ENCODE measurements at regions not wholly inside any gene's neighbourhood (a gene's known extent, or its start where the extent isn't known, plus 50 kb on each side); places are given as distances from the start of the nearest gene placed in this dataset.

GRCh38 chr22:27482402-27482801 is 319.2 kb downstream of the MN1 start:
- intact Hi-C loops (cut with DNase I) = no loop called here
- Histone ChIP-seq H3K27ac (no peak overlapping the region), H3K36me3 (no peaks in the 10 kb centered on the region), H3K9me3 (no peaks in the 10 kb centered on the region), H3K27me3 (no peaks in the 10 kb centered on the region), H3K4me1 (no peaks in the 10 kb centered on the region), H3K4me3 (no peak overlapping the region)
- TF ChIP-seq CTCF (IDR thresholded peaks at IDR 0.05) (no peak), POLR2AphosphoS5 (IDR thresholded peaks at IDR 0.05; ENCODE audit: insufficient read depth in 1 of 2, low read depth in 1 of 2) (no peak), POLR2A (IDR thresholded peaks at IDR 0.05) (no peak)
- DNase-seq (ENCODE audit: extremely low spot score in 2 of 2) = no peak

DNA sequence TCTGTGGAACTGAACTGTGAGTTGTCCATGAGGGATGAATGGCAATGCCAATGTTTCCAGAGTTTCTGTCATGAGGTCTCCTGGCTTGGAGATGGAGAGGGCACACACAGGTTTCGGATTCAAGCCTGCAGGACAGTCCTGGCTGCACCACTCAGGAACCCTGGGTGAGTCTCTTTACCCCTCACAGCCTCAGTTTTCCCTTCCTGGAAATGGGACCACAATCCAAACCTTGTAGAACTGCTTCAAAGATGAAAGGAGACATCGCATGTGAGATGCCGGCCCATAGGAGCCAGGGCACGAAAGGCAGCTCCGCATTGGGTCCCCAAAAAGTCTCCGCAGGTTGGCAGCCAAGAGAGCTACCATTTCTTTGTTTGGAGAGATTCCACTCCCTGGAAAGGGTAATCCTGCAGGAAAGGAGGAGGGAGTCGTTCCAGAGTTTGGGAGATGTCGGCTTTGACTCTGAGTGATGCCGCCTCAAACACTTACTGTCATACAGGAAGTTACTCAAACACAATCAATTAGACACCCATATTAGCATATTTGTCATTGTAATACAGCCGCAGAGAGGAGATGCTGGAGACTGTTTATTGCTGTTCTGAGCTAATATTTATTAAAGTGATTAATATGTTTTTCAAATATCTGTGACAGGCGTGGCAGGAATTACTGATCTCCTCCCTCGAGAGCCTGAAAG is 318.3 kb downstream of the MN1 start:
- no peak for DNase-seq (ENCODE audit: extremely low spot score in 2 of 2)
- no peak overlapping the region for H3K27ac ChIP-seq
- H3K4me3 ChIP-seq = no peak overlapping the region
- intact Hi-C loops (cut with DNase I) = no loop called here
- TF ChIP-seq POLR2A (IDR thresholded peaks at IDR 0.05) (no peak), POLR2AphosphoS5 (IDR thresholded peaks at IDR 0.05; ENCODE audit: insufficient read depth in 1 of 2, low read depth in 1 of 2) (no peak), CTCF (IDR thresholded peaks at IDR 0.05) (no peak)
- H3K27me3 ChIP-seq = no peaks in the 10 kb centered on the region
- H3K9me3 ChIP-seq = no peaks in the 10 kb centered on the region
- no peaks in the 10 kb centered on the region for H3K4me1 ChIP-seq
- H3K36me3 ChIP-seq = no peaks in the 10 kb centered on the region

DNA sequence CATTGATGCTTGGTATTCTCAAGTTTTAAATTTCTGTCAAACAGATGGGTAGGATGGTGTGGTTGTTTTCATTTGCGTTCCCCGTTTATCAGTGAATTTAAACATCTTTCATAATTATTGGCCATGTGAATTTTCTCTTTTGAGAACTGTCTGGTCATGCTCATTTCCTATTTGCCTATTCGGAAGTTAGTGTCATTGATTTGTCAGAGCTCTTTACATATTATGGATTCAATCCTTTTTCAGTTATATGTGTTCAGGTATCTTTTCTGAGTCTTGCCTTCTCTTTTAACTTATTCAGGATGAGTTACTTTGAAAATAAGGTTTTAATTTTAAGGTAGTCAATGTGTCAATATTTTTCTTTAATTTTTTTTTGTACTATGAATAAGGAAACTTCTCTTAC is 315.7 kb downstream of the MN1 start:
- intact Hi-C loops (cut with DNase I) = no loop called here
- Histone ChIP-seq H3K27me3 (no peaks in the 10 kb centered on the region), H3K4me1 (no peaks in the 10 kb centered on the region), H3K9me3 (no peaks in the 10 kb centered on the region), H3K4me3 (no peak overlapping the region), H3K36me3 (no peaks in the 10 kb centered on the region), H3K27ac (no peak overlapping the region)
- TF ChIP-seq POLR2A (IDR thresholded peaks at IDR 0.05) = no peak
- TF ChIP-seq POLR2AphosphoS5 (IDR thresholded peaks at IDR 0.05; ENCODE audit: insufficient read depth in 1 of 2, low read depth in 1 of 2) = no peak
- no peak for TF ChIP-seq CTCF (IDR thresholded peaks at IDR 0.05)
- DNase-seq (ENCODE audit: extremely low spot score in 2 of 2) = no peak

DNA sequence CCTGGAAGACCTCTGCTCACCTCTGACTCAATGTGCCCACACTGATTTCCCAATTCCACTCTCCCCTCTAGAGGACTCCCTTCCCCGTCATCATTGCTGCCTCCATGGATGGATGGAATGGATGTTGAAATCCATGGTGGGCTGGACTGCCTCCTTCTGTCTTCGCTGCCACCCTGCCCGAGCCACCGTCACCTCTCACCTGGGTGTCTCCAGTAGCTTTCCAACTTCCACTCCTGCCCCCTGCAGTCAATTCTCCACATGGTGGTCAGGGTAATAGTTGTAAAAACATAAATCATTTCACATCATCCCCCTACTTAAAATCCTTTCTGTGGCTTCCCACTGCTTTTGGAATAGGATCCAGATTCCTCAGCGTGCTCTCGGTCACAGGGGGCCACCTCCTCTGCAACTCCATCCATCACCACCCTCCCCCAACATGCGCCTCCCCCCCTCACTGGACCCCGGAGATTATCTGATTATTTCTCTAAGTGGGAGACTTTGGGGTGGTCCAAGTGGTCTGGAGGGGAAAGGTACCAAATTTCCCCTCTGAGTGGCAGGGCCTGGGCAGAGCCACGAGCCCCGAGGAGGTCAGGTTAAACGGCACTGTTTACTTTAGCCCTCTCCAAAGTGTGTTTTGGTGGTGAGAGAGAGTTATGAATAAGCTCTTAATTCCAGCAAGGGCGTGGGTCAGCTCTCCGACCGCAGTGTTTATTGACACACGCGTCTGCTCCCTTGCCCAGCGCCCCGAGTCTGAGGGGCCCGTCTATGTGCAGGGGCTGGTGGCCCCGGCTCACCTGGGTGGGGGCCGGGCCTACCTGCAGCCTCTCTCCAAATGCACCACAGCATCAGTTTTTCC is 313.7 kb downstream of the MN1 start:
- H3K36me3 ChIP-seq = no peaks in the 10 kb centered on the region
- no peak overlapping the region for H3K4me3 ChIP-seq
- H3K9me3 ChIP-seq = no peaks in the 10 kb centered on the region
- TF ChIP-seq POLR2A (IDR thresholded peaks at IDR 0.05) (no peak), POLR2AphosphoS5 (IDR thresholded peaks at IDR 0.05; ENCODE audit: insufficient read depth in 1 of 2, low read depth in 1 of 2) (no peak), CTCF (IDR thresholded peaks at IDR 0.05) (no peak)
- intact Hi-C loops (cut with DNase I) = no loop called here
- H3K27me3 ChIP-seq = no peaks in the 10 kb centered on the region
- H3K4me1 ChIP-seq = no peaks in the 10 kb centered on the region
- H3K27ac ChIP-seq = no peak overlapping the region
- DNase-seq (ENCODE audit: extremely low spot score in 2 of 2) = no peak

All from vagina (tissue), 2 donors.